H1 (cell line): ENCODE measurements at regions not wholly inside any gene's neighbourhood (a gene's known extent, or its start where the extent isn't known, plus 50 kb on each side); places are given as distances from the start of the nearest gene placed in this dataset.

Source experiments
- CTCF ChIA-PET: fragments of 300-600 bp; sonication (Branson Sonifier 250); formaldehyde crosslinking; loops from one replicate; lab custom pipeline; 2021; ENCODE audit not compliant: partially characterized antibody; lab: Charles Lee
- POLR2A ChIA-PET: fragments of 300-600 bp; sonication (Branson Sonifier 250); formaldehyde crosslinking; loops from one replicate; lab custom pipeline; 2021; ENCODE audit warnings: inconsistent platforms; ENCODE audit not compliant: partially characterized antibody; lab: Charles Lee
- DNase-seq, 2 experiments: peaks; one replicate each; pipeline versions ENCODE4 v3.0.0 to v3.0.0-alpha.2; 2010 to 2022; ENCODE audit warnings: low spot score in 2 of 2, low read depth in 1 of 2, mixed read lengths in 1 of 2
- FAIRE-seq: peaks from 2 replicates; lab custom pipeline; 2011; peaks lifted over from hg19 to GRCh38; lab: Jason Lieb, UNC
- H2AFZ ChIP-seq: 2 replicates; pipeline ENCODE4 v1.8.1; 2012; ENCODE audit warnings: low read length, inconsistent platforms
- H2AK5ac ChIP-seq: 2 replicates; pipeline ENCODE4 v1.6.1; 2013; ENCODE audit warnings: low read depth, low read length
- H2BK120ac ChIP-seq: replicated peaks from 2 replicates; pipeline ENCODE3; 2013; ENCODE audit warnings: low read depth, low read length, inconsistent platforms
- H2BK12ac ChIP-seq: 2 replicates; pipeline ENCODE4 v1.6.1; 2013; ENCODE audit warnings: low read depth, low read length
- H2BK15ac ChIP-seq: 2 replicates; pipeline ENCODE4 v1.6.1; 2013; ENCODE audit warnings: low read length
- H2BK20ac ChIP-seq: 2 replicates; pipeline ENCODE4 v1.6.1; 2013; ENCODE audit warnings: low read length
- H2BK5ac ChIP-seq: 2 replicates; pipeline ENCODE4 v1.6.1; 2013; ENCODE audit warnings: low read depth, low read length
- H3K14ac ChIP-seq: 2 replicates; pipeline ENCODE4 v1.6.1; 2013; ENCODE audit warnings: inconsistent platforms; ENCODE audit not compliant: insufficient read length
- H3K18ac ChIP-seq: 2 replicates; pipeline ENCODE4 v1.6.1; 2013; ENCODE audit warnings: low read length; ENCODE audit errors: extremely low read depth
- H3K23ac ChIP-seq: 2 replicates; pipeline ENCODE4 v1.6.1; 2013; ENCODE audit warnings: inconsistent platforms; ENCODE audit not compliant: insufficient read length
- H3K23me2 ChIP-seq: 2 replicates; pipeline ENCODE4 v1.6.1; 2013; ENCODE audit warnings: low read depth, low read length
- H3K27ac ChIP-seq: 2 replicates; pipeline ENCODE4 v1.6.1; 2011; ENCODE audit warnings: low read depth, low read length, inconsistent platforms
- H3K27me3 ChIP-seq, 4 experiments: replicated peaks in 1 of 4; 1 replicate in 1 of 4; 2 replicates in 3 of 4; pipeline versions ENCODE4 v1.6.1 to v1.8.1; 2011 to 2013; ENCODE audit warnings: low read length in 3 of 4, mild to moderate bottlenecking in 3 of 4, inconsistent platforms in 2 of 4, mixed read lengths in 2 of 4, moderate library complexity in 1 of 4; ENCODE audit not compliant: control insufficient read depth in 3 of 4, insufficient read depth in 3 of 4; ENCODE audit errors: extremely low read depth in 1 of 4
- H3K36me3 ChIP-seq, 4 experiments: 2 replicates each; pipeline versions ENCODE4 v1.6.1 to v1.8.1; 2011 to 2013; ENCODE audit warnings: mild to moderate bottlenecking in 4 of 4, low read length in 3 of 4, moderate library complexity in 2 of 4, control low read depth in 1 of 4, inconsistent platforms in 1 of 4; ENCODE audit not compliant: insufficient read depth in 4 of 4, control insufficient read depth in 2 of 4
- H3K4ac ChIP-seq: replicated peaks from 2 replicates; pipeline ENCODE3; 2013; ENCODE audit warnings: low read length, low read depth, mixed read lengths, inconsistent platforms; ENCODE audit not compliant: insufficient read length
- H3K4me1 ChIP-seq, 4 experiments: replicated peaks in 1 of 4; 1 replicate in 1 of 4; 2 replicates in 3 of 4; pipeline versions ENCODE4 v1.6.1 to v1.8.1; 2011 to 2013; ENCODE audit warnings: low read length in 3 of 4, inconsistent platforms in 2 of 4, mixed read lengths in 1 of 4; ENCODE audit not compliant: insufficient read depth in 4 of 4, control insufficient read depth in 3 of 4
- H3K4me2 ChIP-seq, 2 experiments: 2 replicates each; pipeline versions ENCODE4 v1.6.1 to v1.8.1; 2011 to 2013; ENCODE audit warnings: low read depth in 2 of 2, low read length in 2 of 2, control low read depth in 1 of 2, inconsistent platforms in 1 of 2, mild to moderate bottlenecking in 1 of 2; ENCODE audit not compliant: insufficient read depth in 1 of 2
- H3K4me3 ChIP-seq, 4 experiments: fragments of 200-600, 300-600 bp in 1 of 4; sonication (generic), shearing (Covaris generic), sonication (Bioruptor Twin) in 1 of 4; 2 replicates each; pipeline versions ENCODE4 v1.5.1 to v1.8.1; 2011 to 2016; ENCODE audit warnings: low read length in 4 of 4, low read depth in 3 of 4, control low read depth in 2 of 4, inconsistent platforms in 2 of 4, mild to moderate bottlenecking in 2 of 4, mixed read lengths in 1 of 4, moderate library complexity in 1 of 4; ENCODE audit not compliant: insufficient read depth in 2 of 4; ENCODE audit errors: extremely low read depth in 1 of 4
- H3K56ac ChIP-seq: replicated peaks from 2 replicates; pipeline ENCODE3; 2013; ENCODE audit warnings: low read depth, mild to moderate bottlenecking, mixed read lengths, low read length, inconsistent platforms; ENCODE audit not compliant: insufficient read length
- H3K79me1 ChIP-seq: 2 replicates; pipeline ENCODE4 v1.6.1; 2013; ENCODE audit warnings: low read depth, low read length, control low read depth
- H3K79me2 ChIP-seq, 2 experiments: 2 replicates each; pipeline versions ENCODE4 v1.6.1 to v1.8.1; 2012 to 2013; ENCODE audit warnings: low read length in 2 of 2, mild to moderate bottlenecking in 2 of 2, inconsistent platforms in 1 of 2; ENCODE audit not compliant: insufficient read depth in 2 of 2, control insufficient read depth in 1 of 2
- H3K9ac ChIP-seq, 4 experiments: replicated peaks in 1 of 4; 1 replicate in 1 of 4; 2 replicates in 3 of 4; pipeline versions ENCODE4 v1.6.1 to v1.8.1; 2011 to 2013; ENCODE audit warnings: low read depth in 3 of 4, low read length in 3 of 4, control low read depth in 2 of 4, mild to moderate bottlenecking in 2 of 4, moderate library complexity in 2 of 4, inconsistent platforms in 1 of 4; ENCODE audit errors: extremely low read depth in 1 of 4
- H3K9me3 ChIP-seq, 2 experiments: 2 replicates each; pipeline versions ENCODE4 v1.6.1 to v1.8.1; 2012 to 2013; ENCODE audit warnings: mild to moderate bottlenecking in 2 of 2, moderate library complexity in 2 of 2, control low read depth in 1 of 2, inconsistent platforms in 1 of 2, low read depth in 1 of 2, low read length in 1 of 2, mixed read lengths in 1 of 2; ENCODE audit not compliant: insufficient read depth in 2 of 2
- H4K20me1 ChIP-seq, 2 experiments: replicated peaks in 1 of 2; 2 replicates each; pipeline versions ENCODE3 to v1.8.1; 2011 to 2013; ENCODE audit warnings: inconsistent platforms in 2 of 2, low read length in 2 of 2, mild to moderate bottlenecking in 1 of 2; ENCODE audit not compliant: insufficient read depth in 2 of 2, control insufficient read depth in 1 of 2
- H4K5ac ChIP-seq: 2 replicates; pipeline ENCODE4 v1.6.1; 2013; ENCODE audit warnings: low read length, low read depth, mixed read lengths, inconsistent platforms; ENCODE audit not compliant: insufficient read length
- H4K8ac ChIP-seq: 2 replicates; pipeline ENCODE4 v1.8.0; 2013; ENCODE audit warnings: mild to moderate bottlenecking, moderate library complexity, low read length, inconsistent platforms; ENCODE audit not compliant: insufficient read depth; ENCODE audit errors: extremely low read depth
- H4K91ac ChIP-seq: replicated peaks from 2 replicates; pipeline ENCODE3; 2013; ENCODE audit warnings: low read length, mixed read lengths, inconsistent platforms; ENCODE audit not compliant: insufficient read length
- E2F6 ChIP-seq: IDR thresholded peaks from 2 replicates; pipeline ENCODE4 v1.6.1; 2012; ENCODE audit warnings: inconsistent platforms
- GABPA ChIP-seq: IDR thresholded peaks from 2 replicates; pipeline ENCODE4 v1.6.1; 2011; ENCODE audit warnings: mild to moderate bottlenecking, low read length, moderate library complexity, borderline replicate concordance; ENCODE audit not compliant: insufficient read depth
- MAX ChIP-seq: IDR thresholded peaks from 2 replicates; pipeline ENCODE4 v1.6.1; 2012; ENCODE audit warnings: inconsistent platforms
- SIRT6 ChIP-seq: IDR thresholded peaks from one replicate; pipeline ENCODE4 v1.7.1; 2012; ENCODE audit warnings: low read length, inconsistent platforms
- TCF12 ChIP-seq: IDR thresholded peaks from 2 replicates; pipeline ENCODE4 v1.6.1; 2011; ENCODE audit warnings: low read depth, mild to moderate bottlenecking, low read length
- TEAD4 ChIP-seq: IDR thresholded peaks from 2 replicates; pipeline ENCODE4 v1.6.1; 2012; ENCODE audit warnings: low read depth, low read length, inconsistent platforms, mixed read lengths
- YY1 ChIP-seq: IDR thresholded peaks from 2 replicates; pipeline ENCODE4 v1.6.1; 2011; ENCODE audit warnings: low read depth, mild to moderate bottlenecking, low read length
- WGBS, 2 experiments: shearing (Covaris generic) in 1 of 2; methylation state at CpG; one replicate each; pipeline versions ENCODE4 v1.1.6 to v1.1.7; 2013 to 2015; ENCODE audit warnings: low lambda C conversion rate in 2 of 2, mixed read lengths in 2 of 2, inconsistent platforms in 1 of 2, low coverage in 1 of 2, missing lambda C conversion rate in 1 of 2; ENCODE audit not compliant: insufficient replicate concordance in 2 of 2, insufficient coverage in 1 of 2, insufficient read length in 1 of 2; ENCODE audit errors: extremely low coverage in 1 of 2, missing lambda C conversion rate in 1 of 2; 5-methylcytosine and 5-hydroxymethylcytosine counted together
- TF ChIP-seq, protein P1 (sequence below), 3 experiments: IDR thresholded peaks; 1 replicate in 2 of 3; 2 replicates in 1 of 3; pipeline versions ENCODE4 v1.5.1 to v1.6.1; 2011; ENCODE audit warnings: low read length in 3 of 3, mild to moderate bottlenecking in 3 of 3, inconsistent platforms in 2 of 3, low read depth in 1 of 3, moderate library complexity in 1 of 3; ENCODE audit not compliant: insufficient read depth in 1 of 3; ENCODE audit errors: control extremely low read depth in 1 of 3

DNA sequence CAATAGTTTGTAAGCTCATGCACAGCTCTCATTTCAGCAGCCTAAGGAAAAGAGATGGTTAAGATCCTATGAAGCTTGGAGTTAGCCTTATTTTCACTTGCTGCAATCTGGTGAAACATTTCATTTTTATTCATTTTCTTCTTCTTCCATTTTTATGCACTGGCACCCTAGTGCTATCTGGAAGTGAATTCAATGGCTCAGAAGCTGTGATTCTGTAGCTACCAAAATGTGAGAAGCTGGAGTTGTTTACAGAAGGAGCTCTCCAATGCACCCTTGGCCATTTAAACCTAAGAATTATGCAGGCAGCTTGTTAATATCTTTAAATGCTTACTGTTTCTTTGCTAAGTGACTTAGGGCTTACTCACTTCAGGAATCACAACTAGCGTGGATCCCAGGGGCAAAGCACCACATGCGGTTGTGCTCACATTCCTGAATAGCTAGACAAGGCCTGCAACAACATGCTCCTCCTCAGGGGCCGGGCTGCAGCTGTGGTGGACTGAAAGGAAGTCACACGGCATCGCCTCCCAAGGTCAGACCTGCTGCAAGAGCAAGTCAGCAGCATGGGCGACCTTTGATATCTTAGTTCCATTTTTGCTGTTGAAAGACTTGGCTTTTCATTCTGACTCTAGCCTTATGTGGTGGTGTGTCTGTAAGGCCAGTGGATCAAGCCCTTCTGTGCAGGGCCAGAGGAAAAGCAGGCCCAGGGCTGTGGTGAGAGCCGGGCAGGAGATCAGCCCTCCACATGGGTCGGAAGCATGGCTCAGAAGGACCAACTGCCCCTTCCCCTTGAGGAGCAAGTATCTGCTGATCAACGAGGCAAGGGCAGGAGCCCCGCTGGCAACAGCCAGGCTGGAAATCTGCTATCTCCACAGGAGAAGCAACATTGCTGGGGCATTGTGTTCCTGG, 91.9 kb upstream of the MBL2 start:
- Histone ChIP-seq H4K5ac (peak overlapping the region; percentile 1), H3K56ac (no peak overlapping the region), H3K79me1 (no peaks in the 10 kb centered on the region), H2BK5ac (peak overlapping the region; percentile 72), H3K14ac (no peak overlapping the region), H3K23ac (no peak overlapping the region), H3K23me2 (no peaks in the 10 kb centered on the region), H2BK120ac (peak overlapping the region; percentile 7), H3K27ac (no peak overlapping the region), H4K91ac (peak overlapping the region; percentile 87), H3K27me3 (no peaks in the 10 kb centered on the region), H3K4ac (no peak overlapping the region), H2BK12ac (peak overlapping the region; percentile 82), H4K8ac (no peak overlapping the region; the same call in 1 of the 2 replicates), H3K4me1 (peaks cover 4 to 8% (median 5%) of the 10 kb centered on the region in 4 experiments), H3K79me2 (no peaks in the 10 kb centered on the region), H3K9ac (no peak overlapping the region), H3K18ac (peak overlapping the region; percentile 36; the same call in 1 of the 2 replicates), H2AK5ac (no peak overlapping the region), H2BK20ac (peak overlapping the region; percentile 43; the same call in 1 of the 2 replicates), H3K4me2 (no peak overlapping the region), H3K4me3 (no peak overlapping the region), H3K9me3 (peaks cover 15 to 16% of the 10 kb centered on the region in 2 experiments), H4K20me1 (no peaks in the 10 kb centered on the region), H3K36me3 (peaks cover 0 to 3% (median 0%) of the 10 kb centered on the region in 4 experiments; a peak in 1 of 8 replicates), H2BK15ac (no peak overlapping the region), H2AFZ (no peak overlapping the region)
- peak; percentile 79 for TF ChIP-seq MAX
- TF ChIP-seq YY1: no peak
- TF ChIP-seq, protein P1, sequence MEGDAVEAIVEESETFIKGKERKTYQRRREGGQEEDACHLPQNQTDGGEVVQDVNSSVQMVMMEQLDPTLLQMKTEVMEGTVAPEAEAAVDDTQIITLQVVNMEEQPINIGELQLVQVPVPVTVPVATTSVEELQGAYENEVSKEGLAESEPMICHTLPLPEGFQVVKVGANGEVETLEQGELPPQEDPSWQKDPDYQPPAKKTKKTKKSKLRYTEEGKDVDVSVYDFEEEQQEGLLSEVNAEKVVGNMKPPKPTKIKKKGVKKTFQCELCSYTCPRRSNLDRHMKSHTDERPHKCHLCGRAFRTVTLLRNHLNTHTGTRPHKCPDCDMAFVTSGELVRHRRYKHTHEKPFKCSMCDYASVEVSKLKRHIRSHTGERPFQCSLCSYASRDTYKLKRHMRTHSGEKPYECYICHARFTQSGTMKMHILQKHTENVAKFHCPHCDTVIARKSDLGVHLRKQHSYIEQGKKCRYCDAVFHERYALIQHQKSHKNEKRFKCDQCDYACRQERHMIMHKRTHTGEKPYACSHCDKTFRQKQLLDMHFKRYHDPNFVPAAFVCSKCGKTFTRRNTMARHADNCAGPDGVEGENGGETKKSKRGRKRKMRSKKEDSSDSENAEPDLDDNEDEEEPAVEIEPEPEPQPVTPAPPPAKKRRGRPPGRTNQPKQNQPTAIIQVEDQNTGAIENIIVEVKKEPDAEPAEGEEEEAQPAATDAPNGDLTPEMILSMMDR (IDR thresholded peaks at IDR 0.05; ENCODE audit: control extremely low read depth in 1 of 3, insufficient read depth in 1 of 3, low read depth in 1 of 3, low read length in 3 of 3): no peak
- TF ChIP-seq TEAD4: peak; percentile 92
- TF ChIP-seq GABPA: no peak
- TF ChIP-seq SIRT6: no peak
- TF ChIP-seq TCF12: peak; percentile 35; the same call in 1 of the 2 replicates
- peak; percentile 75 for TF ChIP-seq E2F6
- CTCF ChIA-PET: interaction anchor here (0.8 to 1.7 kb wide), 6 partner anchors 10 to 135 kb away, joined by 3 to 6 read pairs (median 4); no protein-coding TSS in a partner anchor
- FAIRE-seq: peak; percentile 82
- peak in 1 of 2 experiments; percentile 63 for DNase-seq
- POLR2A ChIA-PET: no interaction called here
- 84% methylated on average over 10 of the region's 10 CpGs; no CpG with 5 or more reads in 1 of the 2 experiments for WGBS, 2 experiments
